HepG2 (cell line): ENCODE measurements at regions not wholly inside any gene's neighbourhood (a gene's known extent, or its start where the extent isn't known, plus 50 kb on each side); places are given as distances from the start of the nearest gene placed in this dataset.

Experiments
- ATAC-seq: fragments of 200-7000 bp; cut with Tn5 transposase; 3 replicates; pipeline ENCODE4 v1.9.1; 2020; ENCODE audit warnings: mild to moderate bottlenecking, moderate library complexity
- BruUV-seq: library from RNA; stranded (reverse); fragments of 400-500 nt; replicated peaks from 2 replicates; lab custom pipeline; 2021; lab: Mats Ljungman, UMichigan
- CTCF ChIA-PET: fragments of 300-600 bp; formaldehyde crosslinking; extraction: SDS; loops from one replicate; lab custom pipeline; 2021; ENCODE audit warnings: low total read pairs, inconsistent platforms, low intra/inter-chr PET ratio; lab: Yijun Ruan, JAX
- POLR2A ChIA-PET: fragments of 350-600 bp; sonication (Branson Sonifier 250); formaldehyde crosslinking; loops from one replicate; lab custom pipeline; 2020; ENCODE audit warnings: antibody characterized with exemption, inconsistent platforms; lab: Yijun Ruan, JAX
- DNase-seq: peaks from one replicate; pipeline ENCODE4 v3.0.0-alpha.2; 2015; ENCODE audit warnings: low spot score
- FAIRE-seq: peaks from 3 replicates; lab custom pipeline; 2011; peaks lifted over from hg19 to GRCh38; lab: Jason Lieb, UNC
- H2AFZ ChIP-seq: one replicate; pipeline ENCODE4 v1.6.1; 2011; ENCODE audit warnings: low read length, inconsistent platforms
- H3K27ac ChIP-seq: fragments of 300-600 bp; 3 replicates; pipeline ENCODE4 v1.8.0; 2011; ENCODE audit warnings: mixed run types, mild to moderate bottlenecking, mixed read lengths, low read length, inconsistent platforms; ENCODE audit not compliant: insufficient read depth; ENCODE audit errors: extremely low read length
- H3K27me3 ChIP-seq, 2 experiments: fragments of 200-600 bp in 1 of 2; 2 replicates in 1 of 2; 3 replicates in 1 of 2; pipeline versions ENCODE4 v1.6.0 to v1.8.0; 2011; ENCODE audit warnings: low read length in 2 of 2, mild to moderate bottlenecking in 2 of 2, moderate library complexity in 2 of 2, inconsistent platforms in 1 of 2; ENCODE audit not compliant: insufficient read depth in 2 of 2, control insufficient read depth in 1 of 2
- H3K36me3 ChIP-seq, 2 experiments: fragments of 200-600 bp in 1 of 2; replicated peaks in 1 of 2; 2 replicates in 1 of 2; 3 replicates in 1 of 2; pipeline versions ENCODE4 v1.5.1 to v1.8.0; 2011; ENCODE audit warnings: low read length in 2 of 2, inconsistent platforms in 1 of 2; ENCODE audit not compliant: insufficient read depth in 2 of 2, control insufficient read depth in 1 of 2
- H3K4me1 ChIP-seq: 2 replicates; pipeline ENCODE4 v1.5.1; 2012; ENCODE audit warnings: low read length, inconsistent platforms; ENCODE audit not compliant: insufficient read depth
- H3K4me2 ChIP-seq: 2 replicates; pipeline ENCODE4 v1.6.0; 2011; ENCODE audit warnings: low read depth, low read length, inconsistent platforms
- H3K4me3 ChIP-seq, 3 experiments: fragments of 200-600 bp in 1 of 3; sonication (generic), shearing (Covaris generic) in 1 of 3; replicated peaks in 1 of 3; 2 replicates each; pipeline ENCODE4 v1.5.1; 2011 to 2016; ENCODE audit warnings: low read length in 3 of 3, inconsistent platforms in 2 of 3, low read depth in 2 of 3, mild to moderate bottlenecking in 2 of 3, control low read depth in 1 of 3, mixed read lengths in 1 of 3; ENCODE audit not compliant: insufficient read depth in 1 of 3
- H3K79me2 ChIP-seq: one replicate; pipeline ENCODE4 v1.6.1; 2011; ENCODE audit warnings: low read length, inconsistent platforms; ENCODE audit not compliant: insufficient read depth
- H3K9ac ChIP-seq: 2 replicates; pipeline ENCODE4 v1.6.0; 2011; ENCODE audit warnings: mild to moderate bottlenecking, low read depth, low read length, inconsistent platforms; ENCODE audit not compliant: insufficient read depth
- H3K9me3 ChIP-seq: 2 replicates; pipeline ENCODE4 v1.5.1; 2012; ENCODE audit warnings: mild to moderate bottlenecking, low read length
- H4K20me1 ChIP-seq: 2 replicates; pipeline ENCODE4 v1.6.0; 2011; ENCODE audit warnings: inconsistent platforms, mild to moderate bottlenecking, low read length, moderate library complexity; ENCODE audit not compliant: insufficient read depth
- ATF7-NPFF ChIP-seq: sonication (generic); formaldehyde crosslinking; IDR thresholded peaks from 2 replicates; pipeline ENCODE4 v1.8.1; 2023; ENCODE audit warnings: mild to moderate bottlenecking, low read depth, missing genetic modification reagents, moderate library complexity
- CEBPB ChIP-seq: IDR thresholded peaks from 2 replicates; pipeline ENCODE4 v1.6.1; 2011; ENCODE audit warnings: low read depth, low read length, improper control_type of control experiment, borderline replicate concordance
- MBD4 ChIP-seq: IDR thresholded peaks from 2 replicates; pipeline ENCODE4 v1.6.1; 2012; ENCODE audit warnings: low read length, inconsistent platforms, borderline replicate concordance
- MIXL1 ChIP-seq: IDR thresholded peaks from 2 replicates; pipeline ENCODE4 v1.6.1; 2016
- PAXIP1 ChIP-seq: sonication (generic); formaldehyde crosslinking; conservative IDR thresholded peaks from 2 replicates; pipeline ENCODE4 v1.4.0; 2020; ENCODE audit warnings: mild to moderate bottlenecking, missing genetic modification reagents, moderate library complexity
- RBAK ChIP-seq: sonication (generic); formaldehyde crosslinking; IDR thresholded peaks from 2 replicates; pipeline ENCODE4 v1.5.1; 2020; ENCODE audit warnings: mild to moderate bottlenecking, missing genetic modification reagents
- ZBTB26 ChIP-seq: IDR thresholded peaks from 2 replicates; pipeline ENCODE4 v1.6.1; 2016; ENCODE audit warnings: missing compliant biosample characterization, missing genetic modification reagents, borderline replicate concordance
- ZKSCAN1 ChIP-seq: fragments of 150-350 bp; IDR thresholded peaks from 2 replicates; pipeline ENCODE4 v1.6.1; 2014; ENCODE audit warnings: low read length
- ZNF777 ChIP-seq: sonication (generic); formaldehyde crosslinking; IDR thresholded peaks from 2 replicates; pipeline ENCODE4 v1.4.0; 2020; ENCODE audit warnings: missing genetic modification reagents
- ZNF781 ChIP-seq: sonication (generic); formaldehyde crosslinking; IDR thresholded peaks from 2 replicates; pipeline ENCODE4 v1.5.1; 2020; ENCODE audit warnings: borderline replicate concordance, mild to moderate bottlenecking, missing genetic modification reagents; ENCODE audit errors: not compliant biosample characterization
- in situ Hi-C: cut with HindIII; loops from 2 replicates; pipeline ENCODE4 v1.10.0; 2017; ENCODE audit warnings: low pct_unique_long_range_greater_than_20kb; ENCODE audit not compliant: extremely low pct_ligation_motif_present
- intact Hi-C: fragments of 100-400 bp; cut with micrococcal nuclease; formaldehyde crosslinking; loops from one replicate; pipeline ENCODE4 v1.10.0; 2022; ENCODE audit not compliant: unreplicated experiment

DNA sequence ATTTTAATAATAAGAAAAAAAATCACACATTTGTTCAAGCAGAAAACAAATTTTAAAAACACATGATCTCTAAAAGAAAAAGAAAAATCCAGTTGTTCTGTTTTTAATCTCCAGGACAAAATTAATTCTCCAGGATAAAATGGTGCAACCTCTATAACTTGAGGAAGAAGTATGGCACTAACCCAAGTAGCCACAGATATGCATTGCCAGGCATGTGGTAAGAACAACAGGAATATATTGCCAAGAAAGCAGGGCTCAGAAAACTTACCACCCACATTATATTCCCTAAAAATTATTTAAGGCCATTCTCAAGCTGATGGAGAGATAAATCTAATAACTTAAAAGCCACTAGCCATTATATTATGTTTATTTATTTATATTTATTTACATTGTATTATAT is 295.7 kb upstream of the TMCO5A start:
- intact Hi-C loops: no loop called here
- no peak overlapping the region for H2AFZ ChIP-seq
- CTCF ChIA-PET: no interaction called here

More for the DNA sequence above, 295.7 kb upstream of the TMCO5A start:
- no peak for DNase-seq
- POLR2A ChIA-PET: no interaction called here
- no peaks in the 10 kb centered on the region for H3K4me1 ChIP-seq
- H3K36me3 ChIP-seq: no peaks in the 10 kb centered on the region
- TF ChIP-seq ATF7-NPFF (CRISPR knock-in tag) (no peak), ZNF777 (CRISPR knock-in tag) (no peak), ZKSCAN1 (no peak), PAXIP1 (CRISPR knock-in tag) (no peak), CEBPB (no peak), ZBTB26 (CRISPR knock-in tag) (no peak), MIXL1 (CRISPR knock-in tag) (no peak), RBAK (CRISPR knock-in tag) (no peak), MBD4 (no peak), ZNF781 (no peak)
- H3K27me3 ChIP-seq: no peaks in the 10 kb centered on the region
- ATAC-seq: no peak
- BruUV-seq: no TSS peak
- no peak overlapping the region for H3K4me3 ChIP-seq
- no peak overlapping the region for H3K4me2 ChIP-seq
- no peak overlapping the region for H3K27ac ChIP-seq
- no peak overlapping the region for H3K9ac ChIP-seq
- no peak for FAIRE-seq
- H4K20me1 ChIP-seq: no peaks in the 10 kb centered on the region
- H3K79me2 ChIP-seq: no peaks in the 10 kb centered on the region
- in situ Hi-C loops: no loop called here
- no peaks in the 10 kb centered on the region for H3K9me3 ChIP-seq
